GM12892 (cell line): ENCODE measurements at regions not wholly inside any gene's neighbourhood (a gene's known extent, or its start where the extent isn't known, plus 50 kb on each side); places are given as distances from the start of the nearest gene placed in this dataset.

ENCODE experiments used
- POLR2A ChIP-seq: IDR thresholded peaks from 2 replicates; pipeline ENCODE4 v1.6.1; 2011; ENCODE audit warnings: low read depth, low read length, control low read depth
- TAF1 ChIP-seq: IDR thresholded peaks from 2 replicates; pipeline ENCODE4 v1.6.1; 2011; ENCODE audit warnings: low read depth, mild to moderate bottlenecking, control low read depth, low read length, borderline replicate concordance

DNA sequence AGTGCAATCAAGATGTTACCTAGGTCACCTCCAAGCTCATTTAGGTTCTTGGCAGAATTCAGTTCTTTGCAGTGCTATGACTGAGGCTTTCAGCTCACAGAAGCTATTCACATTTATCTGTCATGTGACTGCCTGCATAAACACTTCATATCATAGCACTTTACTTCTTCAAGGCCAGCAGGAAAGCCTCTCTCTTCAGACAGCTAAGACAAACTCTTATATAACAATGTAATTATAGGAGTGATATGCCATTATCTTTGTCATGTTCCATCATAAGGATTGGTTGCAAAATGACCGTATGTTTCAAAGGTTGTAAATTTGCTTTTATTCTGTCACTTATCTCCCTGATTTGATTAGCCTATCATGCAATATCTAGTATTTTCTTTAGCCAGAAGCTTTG, 78.8 kb upstream of the TMEM196 start:
- TF ChIP-seq POLR2A (no peak), TAF1 (no peak)
